Progenitor cell of endocrine pancreas (in vitro differentiated cells): ENCODE measurements at regions not wholly inside any gene's neighbourhood (a gene's known extent, or its start where the extent isn't known, plus 50 kb on each side); places are given as distances from the start of the nearest gene placed in this dataset.

Source experiments
- DNase-seq: peaks from one replicate; pipeline ENCODE4 v3.0.0; 2021; ENCODE audit warnings: low spot score; ENCODE audit not compliant: unreplicated experiment
- H3K27ac Mint-ChIP-seq: 2 replicates; pipeline ENCODE4 v1.8.0; 2021; ENCODE audit warnings: mild to moderate bottlenecking, moderate library complexity, mixed read lengths
- H3K27me3 Mint-ChIP-seq: 2 replicates; pipeline ENCODE4 v1.8.0; 2021; ENCODE audit warnings: mixed read lengths
- H3K36me3 Mint-ChIP-seq: 2 replicates; pipeline ENCODE4 v1.8.0; 2022; ENCODE audit warnings: mixed read lengths; ENCODE audit not compliant: insufficient read depth
- H3K4me1 Mint-ChIP-seq: 2 replicates; pipeline ENCODE4 v1.8.0; 2021; ENCODE audit warnings: low read depth, mixed read lengths
- H3K4me3 Mint-ChIP-seq: 2 replicates; pipeline ENCODE4 v1.8.0; 2021; ENCODE audit warnings: low read depth, mild to moderate bottlenecking, moderate library complexity, mixed read lengths
- H3K9me3 Mint-ChIP-seq: 2 replicates; pipeline ENCODE4 v1.8.0; 2021; ENCODE audit warnings: low read depth, mixed read lengths
- CTCF ChIP-seq: fragments of 200-600 bp; sonication (generic); IDR thresholded peaks from one replicate; pipeline ENCODE4 v1.5.0; 2021; ENCODE audit warnings: antibody characterized with exemption, mild to moderate bottlenecking; ENCODE audit not compliant: unreplicated experiment

DNA sequence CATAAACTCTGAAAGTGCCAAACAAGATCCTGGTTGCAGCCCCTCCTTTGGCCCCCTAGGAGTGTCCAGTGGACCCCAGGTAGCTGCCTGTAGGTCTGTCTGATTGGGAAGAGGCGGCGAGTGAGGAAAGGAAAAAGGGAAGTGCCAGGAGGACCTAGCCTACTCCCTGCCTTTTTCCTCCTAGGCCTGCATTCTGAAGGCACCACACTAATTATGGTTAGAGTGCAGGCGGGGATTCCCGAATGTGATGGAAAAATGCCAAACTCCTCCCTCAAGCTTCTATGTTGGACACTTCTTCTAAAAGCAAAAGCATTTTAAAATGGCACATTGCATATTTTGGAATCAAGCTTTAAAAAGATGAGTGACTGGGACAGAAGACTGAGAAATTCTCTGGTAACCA lies 83.2 kb upstream of the SMIM15 start:
- H3K4me3 Mint-ChIP-seq, result no peak overlapping the region
- no peaks in the 10 kb centered on the region for H3K27me3 Mint-ChIP-seq
- DNase-seq, result no peak
- TF ChIP-seq CTCF, result no peak
- no peaks in the 10 kb centered on the region for H3K9me3 Mint-ChIP-seq
- peaks cover 6% of the 10 kb centered on the region for H3K4me1 Mint-ChIP-seq
- peaks cover 1% of the 10 kb centered on the region for H3K36me3 Mint-ChIP-seq
- no peak overlapping the region for H3K27ac Mint-ChIP-seq

GRCh38 chr5:61245936-61246335 lies 83.7 kb upstream of the SMIM15 start:
- no peaks in the 10 kb centered on the region for H3K9me3 Mint-ChIP-seq
- peaks cover 1% of the 10 kb centered on the region for H3K36me3 Mint-ChIP-seq
- H3K4me1 Mint-ChIP-seq, result peaks cover 6% of the 10 kb centered on the region
- H3K27me3 Mint-ChIP-seq, result no peaks in the 10 kb centered on the region
- no peak overlapping the region for H3K4me3 Mint-ChIP-seq
- H3K27ac Mint-ChIP-seq, result no peak overlapping the region
- no peak for TF ChIP-seq CTCF
- no peak for DNase-seq

- Mint-ChIP-seq H3K27ac (no peak overlapping the region), H3K4me3 (no peak overlapping the region), H3K27me3 (no peaks in the 10 kb centered on the region), H3K9me3 (no peaks in the 10 kb centered on the region), H3K4me1 (peaks cover 4% of the 10 kb centered on the region), H3K36me3 (peaks cover 1% of the 10 kb centered on the region)
- no peak for TF ChIP-seq CTCF
- DNase-seq, result no peak
Observed at GRCh38 chr5:61246768-61247307, 84.6 kb upstream of the SMIM15 start.

DNA sequence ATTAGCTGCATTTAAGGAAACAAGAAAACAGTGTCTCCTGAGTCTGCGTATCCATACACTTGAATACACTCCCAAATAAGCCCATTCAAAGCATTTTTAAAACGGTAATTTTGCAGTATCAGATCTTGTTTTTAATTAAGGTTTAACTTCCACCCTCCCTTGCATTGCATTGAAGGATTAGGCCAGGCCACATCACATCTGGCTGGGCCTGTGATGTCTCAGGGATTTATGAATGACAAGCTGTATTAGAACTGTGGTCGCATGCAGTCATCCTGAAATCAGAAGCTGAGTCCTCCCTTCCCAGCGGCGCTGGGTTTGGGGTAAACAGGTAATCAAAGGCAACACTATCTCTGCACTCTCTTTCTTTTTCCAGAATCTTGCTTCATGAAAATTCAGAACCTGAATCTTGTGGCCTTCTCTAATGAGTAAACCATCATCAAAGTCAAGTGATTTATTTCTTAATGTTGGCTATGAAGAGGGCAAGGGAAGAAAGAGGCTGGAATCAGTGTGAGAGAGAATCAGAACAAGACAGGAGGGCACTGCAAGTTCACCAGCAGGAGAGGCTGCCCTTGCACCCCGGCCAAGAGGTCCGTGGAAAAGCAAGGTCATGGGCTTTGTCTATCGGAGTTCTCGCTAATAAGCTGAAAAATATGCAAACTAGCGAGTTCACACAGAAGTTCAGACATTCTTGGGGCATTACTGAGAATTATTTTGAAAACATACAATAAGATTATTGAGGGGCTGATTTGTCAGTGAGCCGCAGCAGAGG lies 80.0 kb upstream of the ZSWIM6 start:
- Mint-ChIP-seq H3K4me3 (no peak overlapping the region), H3K36me3 (peaks cover 1% of the 10 kb centered on the region), H3K4me1 (peaks cover 25% of the 10 kb centered on the region), H3K9me3 (no peaks in the 10 kb centered on the region), H3K27me3 (no peaks in the 10 kb centered on the region), H3K27ac (no peak overlapping the region)
- DNase-seq, result no peak
- TF ChIP-seq CTCF, result no peak

GRCh38 chr5:61252643-61252925 lies 79.5 kb upstream of the ZSWIM6 start:
- H3K27me3 Mint-ChIP-seq, result no peaks in the 10 kb centered on the region
- DNase-seq, result no peak
- peaks cover 25% of the 10 kb centered on the region for H3K4me1 Mint-ChIP-seq
- no peak overlapping the region for H3K27ac Mint-ChIP-seq
- TF ChIP-seq CTCF, result no peak
- H3K36me3 Mint-ChIP-seq, result peaks cover 1% of the 10 kb centered on the region
- no peak overlapping the region for H3K4me3 Mint-ChIP-seq
- H3K9me3 Mint-ChIP-seq, result no peaks in the 10 kb centered on the region
